Activated T-cell treated with anti-CD3 and anti-CD28 coated beads for 1 hour (primary cell): ENCODE measurements at regions not wholly inside any gene's neighbourhood (a gene's known extent, or its start where the extent isn't known, plus 50 kb on each side); places are given as distances from the start of the nearest gene placed in this dataset.

Experiments used
- DNase-seq: peaks from one replicate; pipeline ENCODE4 v3.0.0-alpha.2; 2020; ENCODE audit warnings: low read depth

- no peak for DNase-seq
These were observed 260.0 kb upstream of the HS6ST1 start for GRCh38 chr2:128578406-128579390.

GRCh38 chr2:128579825-128580224 is 261.2 kb upstream of the HS6ST1 start:
- no peak for DNase-seq

- no peak for DNase-seq
These were observed 262.6 kb upstream of the HS6ST1 start for GRCh38 chr2:128580988-128581848.

- DNase-seq: no peak
These were observed 263.2 kb upstream of the HS6ST1 start for GRCh38 chr2:128581849-128582244.

- DNase-seq: no peak
These were observed 265.7 kb upstream of the HS6ST1 start for GRCh38 chr2:128584296-128584890.

- no peak for DNase-seq
These were observed 267.0 kb upstream of the HS6ST1 start for GRCh38 chr2:128585706-128586105.

- DNase-seq: no peak
These were observed 271.0 kb upstream of the HS6ST1 start for GRCh38 chr2:128589681-128590080.

- DNase-seq: no peak
These were observed 271.8 kb upstream of the HS6ST1 start for GRCh38 chr2:128590309-128591021.

GRCh38 chr2:128591022-128591860 is 272.6 kb upstream of the HS6ST1 start:
- DNase-seq: no peak

- DNase-seq: no peak
These were observed 273.5 kb upstream of the HS6ST1 start for GRCh38 chr2:128591861-128592822.

- no peak for DNase-seq
These were observed 274.8 kb upstream of the HS6ST1 start for GRCh38 chr2:128593518-128593878.

- DNase-seq: no peak
These were observed 275.4 kb upstream of the HS6ST1 start for GRCh38 chr2:128593879-128594650.

GRCh38 chr2:128594651-128594910 is 275.9 kb upstream of the HS6ST1 start:
- DNase-seq: no peak

- no peak for DNase-seq
These were observed 276.4 kb upstream of the HS6ST1 start for GRCh38 chr2:128594953-128595677.

GRCh38 chr2:128595763-128596395 is 277.2 kb upstream of the HS6ST1 start:
- DNase-seq: no peak

GRCh38 chr2:128596396-128597120 is 277.9 kb upstream of the HS6ST1 start:
- DNase-seq: no peak

GRCh38 chr2:128597121-128597762 is 278.6 kb upstream of the HS6ST1 start:
- DNase-seq: no peak
